ENCODE measurements at regions not wholly inside any gene's neighbourhood (a gene's known extent, or its start where the extent isn't known, plus 50 kb on each side); places are given as distances from the start of the nearest gene placed in this dataset.
A peak's percentile ranks its signal among the peaks of the same experiment; 100 is the strongest.
"Not testable (repeated sequence)": the region's sequence is repeated elsewhere in the genome, so short reads cannot be mapped to it uniquely, and the experiment has no call there.

DNA sequence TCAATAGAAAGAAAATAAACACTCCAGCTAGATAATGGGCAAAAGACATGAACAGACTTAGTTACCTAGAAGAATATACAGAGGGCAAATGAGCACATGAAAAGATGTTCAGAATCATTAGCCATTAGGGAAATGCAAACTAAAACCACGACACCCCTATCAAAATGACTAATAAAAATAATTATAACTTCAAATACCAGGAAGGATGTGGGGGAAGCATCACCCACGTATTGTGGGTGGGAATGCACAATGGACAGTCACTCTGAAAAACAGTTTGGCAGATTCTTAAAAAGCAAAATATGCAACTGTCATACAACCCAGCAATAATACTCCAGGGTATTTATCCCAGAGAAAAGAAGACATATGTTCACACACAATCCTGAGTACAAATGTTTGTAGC lies 92.6 kb downstream of the DLL1 start:
- Mint-ChIP-seq H3K9me3 (peaks cover 44% of the 10 kb centered on the region), H3K27me3 (ENCODE audit: low read depth) (peaks cover 2% of the 10 kb centered on the region), H3K4me1 (peaks cover 5% of the 10 kb centered on the region), H3K36me3 (peaks cover 11% of the 10 kb centered on the region), H3K4me3 (no peak overlapping the region), H3K27ac (no peak overlapping the region)
- DNase-seq (ENCODE audit: low spot score in 2 of 2, unreplicated experiment in 2 of 2): no peak
- TF ChIP-seq, protein P1, sequence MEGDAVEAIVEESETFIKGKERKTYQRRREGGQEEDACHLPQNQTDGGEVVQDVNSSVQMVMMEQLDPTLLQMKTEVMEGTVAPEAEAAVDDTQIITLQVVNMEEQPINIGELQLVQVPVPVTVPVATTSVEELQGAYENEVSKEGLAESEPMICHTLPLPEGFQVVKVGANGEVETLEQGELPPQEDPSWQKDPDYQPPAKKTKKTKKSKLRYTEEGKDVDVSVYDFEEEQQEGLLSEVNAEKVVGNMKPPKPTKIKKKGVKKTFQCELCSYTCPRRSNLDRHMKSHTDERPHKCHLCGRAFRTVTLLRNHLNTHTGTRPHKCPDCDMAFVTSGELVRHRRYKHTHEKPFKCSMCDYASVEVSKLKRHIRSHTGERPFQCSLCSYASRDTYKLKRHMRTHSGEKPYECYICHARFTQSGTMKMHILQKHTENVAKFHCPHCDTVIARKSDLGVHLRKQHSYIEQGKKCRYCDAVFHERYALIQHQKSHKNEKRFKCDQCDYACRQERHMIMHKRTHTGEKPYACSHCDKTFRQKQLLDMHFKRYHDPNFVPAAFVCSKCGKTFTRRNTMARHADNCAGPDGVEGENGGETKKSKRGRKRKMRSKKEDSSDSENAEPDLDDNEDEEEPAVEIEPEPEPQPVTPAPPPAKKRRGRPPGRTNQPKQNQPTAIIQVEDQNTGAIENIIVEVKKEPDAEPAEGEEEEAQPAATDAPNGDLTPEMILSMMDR (IDR thresholded peaks at IDR 0.05; ENCODE audit: unreplicated experiment): no peak

DNA sequence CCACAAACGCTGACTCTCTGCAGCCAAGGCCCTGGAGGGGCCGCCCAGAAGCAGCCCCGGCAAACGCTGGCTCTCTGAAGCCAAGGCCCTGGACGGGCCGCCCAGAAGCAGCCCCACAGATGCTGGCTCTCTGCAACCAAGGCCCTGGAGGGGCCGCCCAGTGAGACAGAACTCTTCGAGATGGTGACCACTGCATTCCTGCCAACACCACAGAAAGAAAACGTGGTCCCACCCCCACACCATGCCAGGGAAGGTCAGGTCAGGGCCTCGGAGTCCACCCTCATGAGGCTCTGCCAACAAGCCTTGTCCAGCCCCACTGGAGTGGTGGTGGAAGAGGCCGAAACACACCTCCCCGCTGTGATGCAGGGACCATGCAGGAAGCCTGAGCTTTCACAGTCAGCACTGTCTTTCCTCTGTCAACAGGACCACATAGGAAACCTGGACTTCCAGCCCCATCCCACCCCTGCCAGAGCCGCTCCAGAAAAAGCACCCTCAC lies 97.5 kb downstream of the DLL1 start:
- H3K4me1 Mint-ChIP-seq: no peaks in the 10 kb centered on the region
- peaks cover 40% of the 10 kb centered on the region for H3K9me3 Mint-ChIP-seq
- H3K27ac Mint-ChIP-seq: no peak overlapping the region
- DNase-seq (ENCODE audit: low spot score in 2 of 2, unreplicated experiment in 2 of 2): no peak
- no peak overlapping the region for H3K4me3 Mint-ChIP-seq
- TF ChIP-seq, protein P1 (IDR thresholded peaks at IDR 0.05; ENCODE audit: unreplicated experiment): no peak
- peaks cover 11% of the 10 kb centered on the region for H3K36me3 Mint-ChIP-seq
- peaks cover 5% of the 10 kb centered on the region for H3K27me3 Mint-ChIP-seq (ENCODE audit: low read depth)

DNA sequence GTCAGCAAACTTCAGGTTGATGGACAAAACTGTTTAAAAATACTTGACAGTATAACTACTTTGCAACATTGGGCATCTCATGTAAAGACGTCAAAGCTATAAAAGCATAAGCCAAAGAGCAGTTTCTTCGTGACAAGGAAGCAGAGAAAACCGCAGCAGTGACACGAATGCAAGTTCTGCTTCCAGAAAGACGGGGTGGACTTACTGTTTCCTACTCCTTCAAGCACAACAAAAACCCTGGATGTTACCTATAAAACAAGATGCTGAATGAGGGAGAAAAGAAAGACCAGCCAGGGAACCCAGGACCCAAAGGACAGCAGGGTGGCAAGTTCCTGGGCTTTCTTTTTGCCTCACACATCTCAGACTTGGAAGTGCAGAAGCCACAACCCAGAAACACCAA lies 98.0 kb downstream of the DLL1 start:
- TF ChIP-seq, protein P1 (IDR thresholded peaks at IDR 0.05; ENCODE audit: unreplicated experiment): no peak
- no peak overlapping the region for H3K27ac Mint-ChIP-seq
- H3K9me3 Mint-ChIP-seq: peaks cover 40% of the 10 kb centered on the region
- no peaks in the 10 kb centered on the region for H3K4me1 Mint-ChIP-seq
- H3K36me3 Mint-ChIP-seq: peaks cover 11% of the 10 kb centered on the region
- H3K4me3 Mint-ChIP-seq: no peak overlapping the region
- H3K27me3 Mint-ChIP-seq (ENCODE audit: low read depth): peaks cover 5% of the 10 kb centered on the region
- DNase-seq (ENCODE audit: low spot score in 2 of 2, unreplicated experiment in 2 of 2): no peak

DNA sequence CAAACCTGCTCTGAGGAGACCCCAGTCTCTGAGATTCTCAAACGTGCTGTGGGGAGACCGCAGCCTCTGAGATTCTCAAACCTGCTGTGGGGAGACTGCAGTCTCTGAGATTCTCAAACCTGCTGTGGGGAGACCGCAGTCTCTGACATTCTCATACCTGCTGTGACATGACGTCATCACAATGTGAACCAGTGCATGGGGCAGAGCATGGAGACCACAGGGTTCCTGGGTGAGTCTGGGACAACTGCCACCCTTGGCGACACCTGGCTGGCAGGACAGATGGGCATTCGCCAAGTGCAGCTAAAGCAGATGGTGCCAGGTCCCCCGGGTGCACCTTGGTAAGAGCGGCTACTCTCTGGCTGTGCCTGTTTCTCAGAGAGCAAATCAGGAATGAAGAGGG lies 98.8 kb downstream of the DLL1 start:
- peaks cover 11% of the 10 kb centered on the region for H3K36me3 Mint-ChIP-seq
- peaks cover 35% of the 10 kb centered on the region for H3K9me3 Mint-ChIP-seq
- H3K27me3 Mint-ChIP-seq (ENCODE audit: low read depth); H3K27ac Mint-ChIP-seq; H3K4me1 Mint-ChIP-seq; DNase-seq (ENCODE audit: low spot score in 2 of 2, unreplicated experiment in 2 of 2); H3K4me3 Mint-ChIP-seq: not testable (repeated sequence)

DNA sequence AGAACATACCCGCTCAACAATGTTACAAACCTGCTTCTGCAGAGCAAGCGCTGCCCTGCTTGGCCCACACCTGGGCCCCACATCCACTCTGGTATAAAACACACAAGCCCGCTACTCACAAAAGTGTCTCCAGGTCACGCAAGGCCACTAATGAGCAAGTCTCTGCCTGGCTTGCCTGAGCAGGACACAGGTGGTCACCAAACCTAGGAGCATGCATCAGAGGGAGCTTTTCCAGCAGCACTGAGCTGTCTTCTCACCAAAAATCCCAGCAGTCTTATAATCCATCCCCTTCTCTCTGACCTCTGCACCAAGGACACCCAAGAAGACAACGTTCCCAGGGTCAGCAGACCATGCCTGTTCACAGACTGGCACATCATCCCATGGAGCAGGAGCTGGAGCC lies 100.8 kb downstream of the DLL1 start:
- H3K9me3 Mint-ChIP-seq: peaks cover 15% of the 10 kb centered on the region
- H3K27me3 Mint-ChIP-seq (ENCODE audit: low read depth): peaks cover 5% of the 10 kb centered on the region
- TF ChIP-seq, protein P1 (IDR thresholded peaks at IDR 0.05; ENCODE audit: unreplicated experiment): no peak
- H3K4me3 Mint-ChIP-seq: no peak overlapping the region
- DNase-seq (ENCODE audit: low spot score in 2 of 2, unreplicated experiment in 2 of 2): peak in 1 of 2 experiments; percentile 32
- H3K4me1 Mint-ChIP-seq: no peaks in the 10 kb centered on the region
- no peak overlapping the region for H3K27ac Mint-ChIP-seq
- peaks cover 9% of the 10 kb centered on the region for H3K36me3 Mint-ChIP-seq

DNA sequence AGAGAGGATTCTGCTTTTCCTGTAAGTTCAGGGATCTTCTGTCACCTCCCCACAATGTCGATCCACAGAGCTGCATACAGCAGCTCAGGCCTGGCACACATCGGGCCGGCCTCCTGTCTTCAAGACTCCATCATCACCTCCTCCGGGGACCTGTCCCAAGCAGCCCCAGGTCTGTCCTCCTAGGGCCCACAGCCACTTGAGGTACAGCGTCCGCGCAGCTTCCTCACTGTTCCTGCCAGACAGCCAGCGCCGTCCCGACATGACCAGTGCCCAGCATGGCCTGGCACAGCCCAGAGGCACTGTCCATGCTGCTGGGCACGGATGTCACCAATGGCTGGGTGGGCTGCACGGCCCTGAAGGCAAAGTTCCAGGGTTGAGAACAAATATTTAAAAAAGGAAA lies 101.6 kb downstream of the DLL1 start:
- H3K27ac Mint-ChIP-seq: no peak overlapping the region
- H3K36me3 Mint-ChIP-seq: peaks cover 7% of the 10 kb centered on the region
- peaks cover 7% of the 10 kb centered on the region for H3K9me3 Mint-ChIP-seq
- H3K4me1 Mint-ChIP-seq: no peaks in the 10 kb centered on the region
- peaks cover 5% of the 10 kb centered on the region for H3K27me3 Mint-ChIP-seq (ENCODE audit: low read depth)
- peak in 1 of 2 experiments; percentile 11 for DNase-seq (ENCODE audit: low spot score in 2 of 2, unreplicated experiment in 2 of 2)
- TF ChIP-seq, protein P1 (IDR thresholded peaks at IDR 0.05; ENCODE audit: unreplicated experiment): no peak
- no peak overlapping the region for H3K4me3 Mint-ChIP-seq
